OCI-LY3 (cell line): ENCODE measurements at regions not wholly inside any gene's neighbourhood (a gene's known extent, or its start where the extent isn't known, plus 50 kb on each side); places are given as distances from the start of the nearest gene placed in this dataset.

Experiments used
- CTCF ChIP-seq: fragments of 200-600, 300-600 bp; sonication (generic); IDR thresholded peaks from 2 replicates; pipeline ENCODE4 v1.5.1; 2014; ENCODE audit warnings: antibody characterized with exemption, low read length, low read depth
- EZH2phosphoT487 ChIP-seq: fragments of 200-600 bp; shearing (Covaris generic); IDR thresholded peaks from 2 replicates; pipeline ENCODE4 v1.6.1; 2018; ENCODE audit warnings: antibody characterized with exemption, mixed run types, low read depth

GRCh38 chr12:71000255-71000654 is 79.7 kb upstream of the PTPRR start:
- TF ChIP-seq CTCF (no peak), EZH2phosphoT487 (no peak)
